ENCODE measurements at regions not wholly inside any gene's neighbourhood (a gene's known extent, or its start where the extent isn't known, plus 50 kb on each side); places are given as distances from the start of the nearest gene placed in this dataset.

DNA sequence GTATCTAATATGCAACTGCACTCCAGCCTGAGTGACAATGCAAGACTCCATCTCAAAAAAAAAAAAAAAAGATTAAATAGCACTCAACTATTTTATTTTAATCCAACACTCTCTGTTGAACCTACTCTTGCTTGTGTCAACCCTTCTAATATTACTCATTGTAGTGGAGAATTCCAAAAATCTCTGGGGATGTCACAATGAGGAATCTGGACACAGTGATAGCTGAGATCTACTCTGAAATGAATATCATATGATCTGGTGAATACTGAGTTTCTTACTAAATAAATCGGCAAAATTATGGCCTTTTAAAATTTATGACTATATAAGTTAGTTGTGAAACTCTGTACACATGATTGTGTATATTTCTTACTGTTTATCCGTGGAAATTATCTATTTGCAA lies 418.2 kb downstream of the BCAT1 start:
- Histone ChIP-seq H3K9me3 (ENCODE audit: control extremely low read depth in 1 of 5, control insufficient read depth in 4 of 5, insufficient read depth in 2 of 5, low read depth in 1 of 5, low read length in 4 of 5) (peaks cover 0 to 1% (median 0%) of the 10 kb centered on the region in 5 experiments), H3K36me3 (ENCODE audit: control insufficient read depth in 4 of 4, insufficient read depth in 4 of 4, low read length in 3 of 4) (no peaks in the 10 kb centered on the region), H3K4me1 (ENCODE audit: control extremely low read depth in 1 of 4, control insufficient read depth in 4 of 4, insufficient read depth in 4 of 4, low read length in 3 of 4) (no peaks in the 10 kb centered on the region), H3K27me3 (replicated peaks in 2 of 5; ENCODE audit: control insufficient read depth in 4 of 5, insufficient read depth in 5 of 5, low read length in 4 of 5) (no peaks in the 10 kb centered on the region), H3K27ac (ENCODE audit: insufficient read depth in 1 of 2, low read depth in 1 of 2, low read length in 2 of 2, poor library complexity in 1 of 2, severe bottlenecking in 2 of 2) (no peak overlapping the region), H3K4me3 (ENCODE audit: control insufficient read depth in 1 of 7, extremely low read depth in 1 of 7, insufficient read depth in 4 of 7, low read depth in 2 of 7, low read length in 6 of 7) (no peak overlapping the region)
- ChIA-PET POLR2A (no interaction called here), CTCF (no interaction called here)
- no peak for DNase-seq
- 100% methylated on average over 1 of the region's 2 CpGs for WGBS (ENCODE audit: insufficient coverage)

DNA sequence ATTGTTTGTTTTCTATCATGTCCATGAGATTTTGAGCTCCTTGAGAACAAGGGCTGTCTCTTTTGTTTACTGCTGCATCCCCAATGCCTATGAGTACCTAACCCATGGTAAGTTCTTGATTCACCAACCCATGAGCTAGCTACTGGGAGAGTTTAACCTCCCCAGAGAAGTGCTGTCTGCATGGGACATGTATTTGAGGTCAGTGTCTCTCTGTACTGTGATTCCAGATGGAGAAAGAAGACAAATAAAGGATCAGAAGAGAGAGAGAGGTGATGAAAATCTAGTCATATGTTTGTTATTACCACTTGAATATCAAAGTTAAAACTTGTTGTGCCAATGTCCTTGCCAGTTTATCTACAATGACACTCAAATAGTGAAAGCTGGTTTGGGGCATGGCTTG lies 421.8 kb downstream of the BCAT1 start:
- H3K4me3 ChIP-seq (ENCODE audit: control insufficient read depth in 1 of 7, extremely low read depth in 1 of 7, insufficient read depth in 4 of 7, low read depth in 2 of 7, low read length in 6 of 7): no peak overlapping the region
- no peak overlapping the region for H3K27ac ChIP-seq (ENCODE audit: insufficient read depth in 1 of 2, low read depth in 1 of 2, low read length in 2 of 2, poor library complexity in 1 of 2, severe bottlenecking in 2 of 2)
- ChIA-PET CTCF (no interaction called here), POLR2A (no interaction called here)
- no peaks in the 10 kb centered on the region for H3K36me3 ChIP-seq (ENCODE audit: control insufficient read depth in 4 of 4, insufficient read depth in 4 of 4, low read length in 3 of 4)
- DNase-seq: no peak
- no peaks in the 10 kb centered on the region for H3K4me1 ChIP-seq (ENCODE audit: control extremely low read depth in 1 of 4, control insufficient read depth in 4 of 4, insufficient read depth in 4 of 4, low read length in 3 of 4)
- peaks cover 0 to 8% (median 1%) of the 10 kb centered on the region in 5 experiments for H3K9me3 ChIP-seq (ENCODE audit: control extremely low read depth in 1 of 5, control insufficient read depth in 4 of 5, insufficient read depth in 2 of 5, low read depth in 1 of 5, low read length in 4 of 5)
- H3K27me3 ChIP-seq (replicated peaks in 2 of 5; ENCODE audit: control insufficient read depth in 4 of 5, insufficient read depth in 5 of 5, low read length in 4 of 5): no peaks in the 10 kb centered on the region

DNA sequence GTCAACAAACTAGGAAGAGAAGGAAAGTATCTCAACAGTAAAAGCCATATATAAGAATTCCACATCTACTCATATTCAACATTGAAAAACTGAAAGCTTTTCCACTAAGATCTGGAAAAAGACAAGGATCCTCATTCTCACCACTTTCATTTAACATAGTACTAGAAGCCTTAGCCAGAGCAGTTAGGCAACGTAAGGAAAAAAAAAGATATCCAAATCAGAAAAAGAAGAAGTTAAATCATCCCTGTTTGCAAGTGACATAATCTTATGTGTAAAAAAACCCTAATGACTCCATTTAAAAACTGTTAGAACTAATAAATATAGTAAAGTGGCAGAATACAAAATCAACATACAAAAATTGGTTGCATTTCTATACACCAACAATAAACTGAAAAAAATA lies 426.2 kb downstream of the BCAT1 start:
- Histone ChIP-seq H3K9me3 (ENCODE audit: control extremely low read depth in 1 of 5, control insufficient read depth in 4 of 5, insufficient read depth in 2 of 5, low read depth in 1 of 5, low read length in 4 of 5) (peaks cover 0 to 31% (median 6%) of the 10 kb centered on the region in 5 experiments), H3K27me3 (replicated peaks in 2 of 5; ENCODE audit: control insufficient read depth in 4 of 5, insufficient read depth in 5 of 5, low read length in 4 of 5) (no peaks in the 10 kb centered on the region), H3K27ac (ENCODE audit: insufficient read depth in 1 of 2, low read depth in 1 of 2, low read length in 2 of 2, poor library complexity in 1 of 2, severe bottlenecking in 2 of 2) (no peak overlapping the region), H3K4me1 (ENCODE audit: control extremely low read depth in 1 of 4, control insufficient read depth in 4 of 4, insufficient read depth in 4 of 4, low read length in 3 of 4) (no peaks in the 10 kb centered on the region), H3K36me3 (ENCODE audit: control insufficient read depth in 4 of 4, insufficient read depth in 4 of 4, low read length in 3 of 4) (no peaks in the 10 kb centered on the region), H3K4me3 (ENCODE audit: control insufficient read depth in 1 of 7, extremely low read depth in 1 of 7, insufficient read depth in 4 of 7, low read depth in 2 of 7, low read length in 6 of 7) (no peak overlapping the region)
- no CpG with 5 or more reads among the region's 1 CpG for WGBS (ENCODE audit: insufficient coverage)
- ChIA-PET CTCF (no interaction called here), POLR2A (no interaction called here)
- no peak for DNase-seq

DNA sequence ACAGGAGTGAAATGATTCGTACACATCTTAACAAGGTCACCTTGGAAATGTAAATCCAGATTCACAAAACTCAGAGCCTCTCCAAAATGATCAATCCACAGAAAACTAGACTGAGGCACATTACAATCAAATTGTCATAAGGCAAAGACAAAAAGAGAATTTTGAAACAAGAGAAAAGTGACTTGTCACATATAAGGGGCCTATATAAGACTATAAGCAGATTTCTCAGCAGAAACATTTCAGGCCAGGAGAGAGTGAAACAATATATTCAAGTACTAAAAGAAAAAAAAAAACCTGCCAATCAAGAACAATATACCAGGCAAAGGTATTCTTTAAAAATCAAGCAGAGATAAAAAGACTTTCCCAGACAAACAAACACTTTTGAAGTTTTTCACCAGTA lies 429.1 kb downstream of the BCAT1 start:
- H3K4me3 ChIP-seq (ENCODE audit: control insufficient read depth in 1 of 7, extremely low read depth in 1 of 7, insufficient read depth in 4 of 7, low read depth in 2 of 7, low read length in 6 of 7): no peak overlapping the region
- no peak for DNase-seq
- WGBS (ENCODE audit: insufficient coverage): no CpG with 5 or more reads among the region's 1 CpG
- ChIA-PET CTCF (no interaction called here), POLR2A (no interaction called here)
- no peaks in the 10 kb centered on the region for H3K27me3 ChIP-seq (replicated peaks in 2 of 5; ENCODE audit: control insufficient read depth in 4 of 5, insufficient read depth in 5 of 5, low read length in 4 of 5)
- no peaks in the 10 kb centered on the region for H3K36me3 ChIP-seq (ENCODE audit: control insufficient read depth in 4 of 4, insufficient read depth in 4 of 4, low read length in 3 of 4)
- peaks cover 0 to 4% (median 2%) of the 10 kb centered on the region in 4 experiments for H3K4me1 ChIP-seq (ENCODE audit: control extremely low read depth in 1 of 4, control insufficient read depth in 4 of 4, insufficient read depth in 4 of 4, low read length in 3 of 4)
- peaks cover 0 to 31% (median 6%) of the 10 kb centered on the region in 5 experiments for H3K9me3 ChIP-seq (ENCODE audit: control extremely low read depth in 1 of 5, control insufficient read depth in 4 of 5, insufficient read depth in 2 of 5, low read depth in 1 of 5, low read length in 4 of 5)
- no peak overlapping the region for H3K27ac ChIP-seq (ENCODE audit: insufficient read depth in 1 of 2, low read depth in 1 of 2, low read length in 2 of 2, poor library complexity in 1 of 2, severe bottlenecking in 2 of 2)

DNA sequence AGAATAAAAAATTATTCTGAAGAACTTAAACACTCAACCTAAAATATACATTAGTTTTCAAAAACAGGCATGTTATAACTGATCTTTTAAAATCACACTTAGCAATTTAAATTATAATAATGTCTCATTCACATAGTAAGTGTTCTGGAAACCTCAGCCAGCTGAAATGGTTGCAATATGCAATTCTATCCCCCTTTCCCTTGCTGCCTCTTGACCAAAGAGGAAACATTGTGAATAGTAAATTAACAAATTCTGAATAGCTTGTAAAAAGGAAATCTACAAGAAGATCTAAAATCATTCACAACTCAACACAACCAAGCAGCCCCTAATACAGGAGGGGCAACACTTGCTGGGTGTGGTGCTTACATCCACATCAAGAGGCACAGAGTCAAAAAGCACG lies 431.9 kb downstream of the BCAT1 start:
- no peak for DNase-seq
- POLR2A ChIA-PET: no interaction called here
- Histone ChIP-seq H3K9me3 (ENCODE audit: control extremely low read depth in 1 of 5, control insufficient read depth in 4 of 5, insufficient read depth in 2 of 5, low read depth in 1 of 5, low read length in 4 of 5) (peaks cover 0 to 23% (median 4%) of the 10 kb centered on the region in 5 experiments), H3K4me1 (ENCODE audit: control extremely low read depth in 1 of 4, control insufficient read depth in 4 of 4, insufficient read depth in 4 of 4, low read length in 3 of 4) (peaks cover 0 to 4% (median 2%) of the 10 kb centered on the region in 4 experiments), H3K36me3 (ENCODE audit: control insufficient read depth in 4 of 4, insufficient read depth in 4 of 4, low read length in 3 of 4) (no peaks in the 10 kb centered on the region), H3K27me3 (replicated peaks in 2 of 5; ENCODE audit: control insufficient read depth in 4 of 5, insufficient read depth in 5 of 5, low read length in 4 of 5) (no peaks in the 10 kb centered on the region), H3K4me3 (ENCODE audit: control insufficient read depth in 1 of 7, extremely low read depth in 1 of 7, insufficient read depth in 4 of 7, low read depth in 2 of 7, low read length in 6 of 7) (no peak overlapping the region), H3K27ac (ENCODE audit: insufficient read depth in 1 of 2, low read depth in 1 of 2, low read length in 2 of 2, poor library complexity in 1 of 2, severe bottlenecking in 2 of 2) (no peak overlapping the region)
- WGBS (ENCODE audit: insufficient coverage): 30% methylated on average over 1 of the region's 1 CpG
- CTCF ChIA-PET: no interaction called here

DNA sequence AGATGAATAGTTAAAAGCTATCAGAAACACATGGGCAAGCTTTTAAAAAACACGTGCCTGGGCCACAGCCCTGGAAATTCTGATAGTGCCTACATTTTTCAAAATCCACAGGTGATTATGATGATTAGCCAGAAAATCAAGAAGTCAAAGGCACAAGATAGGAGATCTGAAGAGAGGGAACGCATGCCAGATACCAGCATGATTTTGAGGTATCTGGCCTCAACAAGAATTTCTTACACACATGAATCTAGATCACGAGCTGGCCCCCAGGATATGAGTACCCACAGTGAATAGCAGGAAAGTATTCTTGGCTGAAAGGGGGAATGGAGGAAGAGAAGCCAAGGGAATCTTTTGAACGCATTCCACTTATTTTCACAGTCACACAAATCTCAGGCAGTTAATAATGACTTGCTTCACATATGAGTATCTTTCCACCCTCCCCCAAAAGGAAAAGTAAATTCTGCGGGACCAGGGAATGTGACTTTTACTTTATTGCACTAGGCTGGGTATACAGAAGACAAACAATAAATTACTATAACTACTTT lies 438.2 kb downstream of the BCAT1 start:
- Histone ChIP-seq H3K4me3 (ENCODE audit: control insufficient read depth in 1 of 7, extremely low read depth in 1 of 7, insufficient read depth in 4 of 7, low read depth in 2 of 7, low read length in 6 of 7) (no peak overlapping the region), H3K27me3 (replicated peaks in 2 of 5; ENCODE audit: control insufficient read depth in 4 of 5, insufficient read depth in 5 of 5, low read length in 4 of 5) (no peaks in the 10 kb centered on the region), H3K9me3 (ENCODE audit: control extremely low read depth in 1 of 5, control insufficient read depth in 4 of 5, insufficient read depth in 2 of 5, low read depth in 1 of 5, low read length in 4 of 5) (no peaks in the 10 kb centered on the region), H3K27ac (ENCODE audit: insufficient read depth in 1 of 2, low read depth in 1 of 2, low read length in 2 of 2, poor library complexity in 1 of 2, severe bottlenecking in 2 of 2) (no peak overlapping the region), H3K36me3 (ENCODE audit: control insufficient read depth in 4 of 4, insufficient read depth in 4 of 4, low read length in 3 of 4) (no peaks in the 10 kb centered on the region), H3K4me1 (ENCODE audit: control extremely low read depth in 1 of 4, control insufficient read depth in 4 of 4, insufficient read depth in 4 of 4, low read length in 3 of 4) (no peaks in the 10 kb centered on the region)
- ChIA-PET POLR2A (no interaction called here), CTCF (no interaction called here)
- DNase-seq: no peak
- 77% methylated on average over 3 of the region's 5 CpGs for WGBS (ENCODE audit: insufficient coverage)

DNA sequence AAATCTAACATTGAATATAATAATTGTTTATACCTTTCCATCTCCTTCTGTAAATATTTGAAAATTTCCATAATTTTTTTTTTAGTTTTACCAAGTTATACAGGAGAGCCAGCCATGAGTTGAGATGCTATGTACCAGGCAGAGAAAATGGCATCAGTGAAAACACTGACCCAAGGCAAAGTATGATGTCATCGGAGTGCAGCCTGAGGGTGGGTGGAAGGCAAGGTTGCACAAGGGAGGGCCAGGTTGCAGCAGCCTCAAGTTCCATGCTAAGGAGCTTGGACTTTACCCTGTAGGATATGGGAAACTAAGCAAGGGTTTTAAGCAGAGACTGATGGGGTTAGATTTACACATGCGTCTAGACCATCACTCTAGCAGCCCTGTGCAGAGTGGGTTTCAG lies 441.1 kb downstream of the BCAT1 start:
- H3K4me1 ChIP-seq (ENCODE audit: control extremely low read depth in 1 of 4, control insufficient read depth in 4 of 4, insufficient read depth in 4 of 4, low read length in 3 of 4): no peaks in the 10 kb centered on the region
- ChIA-PET CTCF (no interaction called here), POLR2A (no interaction called here)
- no peak overlapping the region for H3K27ac ChIP-seq (ENCODE audit: insufficient read depth in 1 of 2, low read depth in 1 of 2, low read length in 2 of 2, poor library complexity in 1 of 2, severe bottlenecking in 2 of 2)
- 87% methylated on average over 1 of the region's 2 CpGs for WGBS (ENCODE audit: insufficient coverage)
- H3K4me3 ChIP-seq (ENCODE audit: control insufficient read depth in 1 of 7, extremely low read depth in 1 of 7, insufficient read depth in 4 of 7, low read depth in 2 of 7, low read length in 6 of 7): no peak overlapping the region
- DNase-seq: no peak
- H3K36me3 ChIP-seq (ENCODE audit: control insufficient read depth in 4 of 4, insufficient read depth in 4 of 4, low read length in 3 of 4): no peaks in the 10 kb centered on the region
- H3K27me3 ChIP-seq (replicated peaks in 2 of 5; ENCODE audit: control insufficient read depth in 4 of 5, insufficient read depth in 5 of 5, low read length in 4 of 5): no peaks in the 10 kb centered on the region
- H3K9me3 ChIP-seq (ENCODE audit: control extremely low read depth in 1 of 5, control insufficient read depth in 4 of 5, insufficient read depth in 2 of 5, low read depth in 1 of 5, low read length in 4 of 5): no peaks in the 10 kb centered on the region
